Endothelial cell of umbilical vein (primary cell): ENCODE measurements at regions not wholly inside any gene's neighbourhood (a gene's known extent, or its start where the extent isn't known, plus 50 kb on each side); places are given as distances from the start of the nearest gene placed in this dataset.

Source experiments
- BruUV-seq: library from RNA; stranded (reverse); fragments of 400-500 nt; replicated peaks from 2 replicates; lab custom pipeline; 2021; lab: Mats Ljungman, UMichigan
- CTCF ChIA-PET: fragments of 300-600, 350-600 bp; sonication (Branson Sonifier 250); formaldehyde crosslinking; loops from one replicate; lab custom pipeline; 2021; ENCODE audit warnings: antibody characterized with exemption, inconsistent platforms; lab: Charles Lee
- POLR2A ChIA-PET: fragments of 300-600, 350-600 bp; sonication (Branson Sonifier 250); formaldehyde crosslinking; loops from one replicate; lab custom pipeline; 2021; ENCODE audit warnings: antibody characterized with exemption, inconsistent platforms; lab: Charles Lee
- DNase-seq: peaks from one replicate; pipeline ENCODE4 v3.0.0-alpha.2; 2011; ENCODE audit warnings: low read depth, low spot score
- FAIRE-seq: peaks from 2 replicates; lab custom pipeline; 2011; peaks lifted over from hg19 to GRCh38; lab: Jason Lieb, UNC
- H2AFZ ChIP-seq: 2 replicates; pipeline ENCODE4 v1.6.0; 2012; ENCODE audit warnings: low read depth, low read length, control low read depth, inconsistent platforms
- H3K27ac ChIP-seq: 2 replicates; pipeline ENCODE4 v1.5.1; 2011; ENCODE audit warnings: low read depth, mild to moderate bottlenecking, control low read depth, low read length, moderate library complexity; ENCODE audit not compliant: insufficient read depth
- H3K27me3 ChIP-seq, 2 experiments: 2 replicates each; pipeline versions ENCODE4 v1.6.0 to v1.6.1; 2011; ENCODE audit warnings: low read length in 2 of 2, mixed read lengths in 1 of 2; ENCODE audit not compliant: control insufficient read depth in 2 of 2, insufficient read depth in 2 of 2
- H3K36me3 ChIP-seq, 2 experiments: 2 replicates in 1 of 2; 3 replicates in 1 of 2; pipeline ENCODE4 v1.5.1; 2011; ENCODE audit warnings: low read length in 2 of 2, mild to moderate bottlenecking in 1 of 2, moderate library complexity in 1 of 2; ENCODE audit not compliant: control insufficient read depth in 2 of 2, insufficient read depth in 2 of 2; ENCODE audit errors: extremely low read depth in 1 of 2
- H3K4me1 ChIP-seq: 3 replicates; pipeline ENCODE4 v1.5.1; 2011; ENCODE audit warnings: mild to moderate bottlenecking, low read length; ENCODE audit not compliant: control insufficient read depth, insufficient read depth; ENCODE audit errors: extremely low read depth
- H3K4me2 ChIP-seq: 2 replicates; pipeline ENCODE4 v1.6.1; 2011; ENCODE audit warnings: low read length, control low read depth, mixed read lengths; ENCODE audit not compliant: insufficient read depth
- H3K4me3 ChIP-seq, 3 experiments: fragments of 200-600 bp in 1 of 3; sonication (generic), shearing (Covaris generic) in 1 of 3; replicated peaks in 1 of 3; 2 replicates each; pipeline ENCODE4 v1.5.1; 2011 to 2016; ENCODE audit warnings: control low read depth in 3 of 3, low read length in 3 of 3, mild to moderate bottlenecking in 2 of 3, inconsistent platforms in 1 of 3, low read depth in 1 of 3, moderate library complexity in 1 of 3; ENCODE audit not compliant: insufficient read depth in 1 of 3
- H3K79me2 ChIP-seq: 2 replicates; pipeline ENCODE4 v1.6.0; 2012; ENCODE audit warnings: low read length, inconsistent platforms; ENCODE audit not compliant: control insufficient read depth, insufficient read depth
- H3K9ac ChIP-seq: replicated peaks from 2 replicates; pipeline ENCODE3; 2011; ENCODE audit warnings: low read length, control low read depth; ENCODE audit not compliant: insufficient read depth; ENCODE audit errors: extremely low read depth
- H3K9me1 ChIP-seq: replicated peaks from 3 replicates; pipeline ENCODE4 v1.6.0; 2011; ENCODE audit warnings: mild to moderate bottlenecking, low read length; ENCODE audit not compliant: control insufficient read depth, insufficient read depth; ENCODE audit errors: extremely low read depth
- H3K9me3 ChIP-seq: replicated peaks from 2 replicates; pipeline ENCODE4 v1.5.1; 2012; ENCODE audit warnings: low read length, inconsistent platforms; ENCODE audit not compliant: control insufficient read depth, insufficient read depth
- H4K20me1 ChIP-seq: replicated peaks from 2 replicates; pipeline ENCODE3; 2011; ENCODE audit warnings: mild to moderate bottlenecking, low read length; ENCODE audit not compliant: control insufficient read depth, insufficient read depth; ENCODE audit errors: extremely low read depth
- EZH2 ChIP-seq: IDR thresholded peaks from 2 replicates; pipeline ENCODE4 v1.6.1; 2012; ENCODE audit warnings: borderline replicate concordance, low read depth, mild to moderate bottlenecking, moderate library complexity, low read length, inconsistent platforms; ENCODE audit not compliant: severe bottlenecking
- FOS ChIP-seq: IDR thresholded peaks from 2 replicates; pipeline ENCODE4 v1.6.1; 2011; ENCODE audit warnings: mild to moderate bottlenecking, low read length, moderate library complexity, borderline replicate concordance; ENCODE audit not compliant: insufficient read depth
- GATA2 ChIP-seq: IDR thresholded peaks from 2 replicates; pipeline ENCODE4 v1.7.0; 2011; ENCODE audit warnings: low read depth, mild to moderate bottlenecking, moderate library complexity, mixed read lengths, low read length; ENCODE audit not compliant: insufficient read length, insufficient read depth
- JUN ChIP-seq: IDR thresholded peaks from 2 replicates; pipeline ENCODE4 v1.6.1; 2011; ENCODE audit warnings: borderline replicate concordance, low read depth; ENCODE audit not compliant: insufficient read length, insufficient read depth
- MYC ChIP-seq: IDR thresholded peaks from one replicate; pipeline ENCODE4 v1.6.1; 2011; ENCODE audit warnings: mild to moderate bottlenecking, low read depth, low read length
- POLR2A ChIP-seq: IDR thresholded peaks from 2 replicates; pipeline ENCODE4 v1.6.1; 2012; ENCODE audit warnings: low read depth, mild to moderate bottlenecking, control low read depth, low read length
- POLR2AphosphoS5 ChIP-seq: IDR thresholded peaks from 2 replicates; pipeline ENCODE4 v1.6.1; 2012; ENCODE audit warnings: low read depth, mild to moderate bottlenecking, control low read depth, low read length, moderate library complexity; ENCODE audit not compliant: insufficient read depth
- dilution Hi-C: fragments of 300-500 bp; cut with MboI; formaldehyde crosslinking; loops from one replicate; pipeline ENCODE4 v1.15.0; 2019; ENCODE audit warnings: low sequenced_read_pairs; ENCODE audit not compliant: extremely low pct_ligation_motif_present
- intact Hi-C: fragments of 100-400 bp; cut with micrococcal nuclease; formaldehyde crosslinking; loops from one replicate; pipeline ENCODE4 v1.10.0; 2022
- TF ChIP-seq, protein P1 (sequence below), 2 donors: IDR thresholded peaks; 1 replicate in 1 of 2; 2 replicates in 1 of 2; pipeline ENCODE4 v1.5.1; 2011; ENCODE audit warnings: low read length in 2 of 2, mild to moderate bottlenecking in 2 of 2, moderate library complexity in 2 of 2, control low read depth in 1 of 2, inconsistent platforms in 1 of 2, low read depth in 1 of 2; ENCODE audit not compliant: insufficient read depth in 1 of 2; ENCODE audit errors: extremely low read depth in 1 of 2
- TF ChIP-seq, protein P2 (sequence below): IDR thresholded peaks from 2 replicates; pipeline ENCODE4 v1.6.1; 2011; ENCODE audit not compliant: insufficient read depth, insufficient read length

DNA sequence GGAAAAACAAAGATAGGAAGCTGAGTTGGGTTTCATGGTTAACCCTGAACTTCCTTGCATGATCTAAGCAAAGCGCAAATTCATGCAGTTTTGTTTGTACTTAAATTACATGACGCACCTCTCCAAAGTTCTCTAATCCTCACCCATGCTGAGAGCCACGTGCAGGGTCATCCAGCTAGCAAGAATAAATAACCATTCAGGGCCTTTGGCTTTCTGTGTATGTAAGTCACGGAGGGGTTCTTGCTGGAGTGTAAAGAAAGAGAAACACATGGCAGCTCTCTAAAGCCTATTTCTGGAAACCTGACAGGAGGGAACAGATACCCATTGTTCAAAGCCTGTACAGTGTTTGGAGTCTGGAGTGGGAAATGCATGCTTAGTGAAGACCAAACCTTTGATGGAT lies 171.7 kb upstream of the CCN2 start:
- TF ChIP-seq, protein P1, sequence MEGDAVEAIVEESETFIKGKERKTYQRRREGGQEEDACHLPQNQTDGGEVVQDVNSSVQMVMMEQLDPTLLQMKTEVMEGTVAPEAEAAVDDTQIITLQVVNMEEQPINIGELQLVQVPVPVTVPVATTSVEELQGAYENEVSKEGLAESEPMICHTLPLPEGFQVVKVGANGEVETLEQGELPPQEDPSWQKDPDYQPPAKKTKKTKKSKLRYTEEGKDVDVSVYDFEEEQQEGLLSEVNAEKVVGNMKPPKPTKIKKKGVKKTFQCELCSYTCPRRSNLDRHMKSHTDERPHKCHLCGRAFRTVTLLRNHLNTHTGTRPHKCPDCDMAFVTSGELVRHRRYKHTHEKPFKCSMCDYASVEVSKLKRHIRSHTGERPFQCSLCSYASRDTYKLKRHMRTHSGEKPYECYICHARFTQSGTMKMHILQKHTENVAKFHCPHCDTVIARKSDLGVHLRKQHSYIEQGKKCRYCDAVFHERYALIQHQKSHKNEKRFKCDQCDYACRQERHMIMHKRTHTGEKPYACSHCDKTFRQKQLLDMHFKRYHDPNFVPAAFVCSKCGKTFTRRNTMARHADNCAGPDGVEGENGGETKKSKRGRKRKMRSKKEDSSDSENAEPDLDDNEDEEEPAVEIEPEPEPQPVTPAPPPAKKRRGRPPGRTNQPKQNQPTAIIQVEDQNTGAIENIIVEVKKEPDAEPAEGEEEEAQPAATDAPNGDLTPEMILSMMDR (IDR thresholded peaks at IDR 0.05; ENCODE audit: extremely low read depth in 1 of 2, insufficient read depth in 1 of 2, low read depth in 1 of 2, low read length in 2 of 2): no peak
- TF ChIP-seq JUN: no peak
- no peak for TF ChIP-seq GATA2
- no peak for TF ChIP-seq EZH2
- no peak for TF ChIP-seq POLR2AphosphoS5
- no peak for TF ChIP-seq POLR2A
- ChIA-PET POLR2A (no interaction called here), CTCF (interaction anchor here (1.0 to 2.2 kb wide), 7 partner anchors 8 to 35 kb away, joined by 3 to 9 read pairs (median 3); no protein-coding TSS in a partner anchor)
- Histone ChIP-seq H3K27ac (no peak overlapping the region), H3K36me3 (no peaks in the 10 kb centered on the region), H3K4me3 (no peak overlapping the region), H3K9me1 (no peaks in the 10 kb centered on the region), H3K4me1 (no peaks in the 10 kb centered on the region), H3K9me3 (no peaks in the 10 kb centered on the region), H4K20me1 (no peaks in the 10 kb centered on the region), H3K4me2 (no peak overlapping the region), H3K27me3 (no peaks in the 10 kb centered on the region), H3K79me2 (no peaks in the 10 kb centered on the region), H3K9ac (no peak overlapping the region), H2AFZ (no peak overlapping the region)
- FAIRE-seq: no peak
- dilution Hi-C loops: no loop called here
- no TSS peak for BruUV-seq
- DNase-seq: peak; percentile 49
- intact Hi-C loops: no loop called here

- CTCF ChIA-PET: interaction anchor here (1.0 to 2.2 kb wide), 6 partner anchors 9 to 198 kb away, joined by 3 to 9 read pairs (median 3); no protein-coding TSS in a partner anchor
- dilution Hi-C loops (no loop called here), intact Hi-C loops (no loop called here)
- FAIRE-seq (peak; percentile 49), DNase-seq (no peak)
- H3K4me1 ChIP-seq: no peaks in the 10 kb centered on the region
- POLR2A ChIA-PET: no interaction called here
- no peak overlapping the region for H3K4me3 ChIP-seq
- no peak overlapping the region for H2AFZ ChIP-seq
- H3K9me3 ChIP-seq: no peaks in the 10 kb centered on the region
- TF ChIP-seq, protein P1 (IDR thresholded peaks at IDR 0.05; ENCODE audit: extremely low read depth in 1 of 2, insufficient read depth in 1 of 2, low read depth in 1 of 2, low read length in 2 of 2): no peak
- TF ChIP-seq POLR2AphosphoS5 (no peak), JUN (no peak), FOS (no peak), POLR2A (no peak), MYC (no peak), GATA2 (no peak), EZH2 (no peak)
- TF ChIP-seq, protein P2, sequence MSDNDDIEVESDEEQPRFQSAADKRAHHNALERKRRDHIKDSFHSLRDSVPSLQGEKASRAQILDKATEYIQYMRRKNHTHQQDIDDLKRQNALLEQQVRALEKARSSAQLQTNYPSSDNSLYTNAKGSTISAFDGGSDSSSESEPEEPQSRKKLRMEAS: no peak
- no peaks in the 10 kb centered on the region for H3K9me1 ChIP-seq
- no peaks in the 10 kb centered on the region for H3K79me2 ChIP-seq
- BruUV-seq: no TSS peak
- no peaks in the 10 kb centered on the region for H4K20me1 ChIP-seq
- no peak overlapping the region for H3K4me2 ChIP-seq
- no peak overlapping the region for H3K27ac ChIP-seq
- H3K36me3 ChIP-seq: no peaks in the 10 kb centered on the region
- no peaks in the 10 kb centered on the region for H3K27me3 ChIP-seq
- no peak overlapping the region for H3K9ac ChIP-seq
These were observed 171.0 kb upstream of the CCN2 start for GRCh38 chr6:132122176-132122575.
